A549 (cell line): ENCODE measurements at regions not wholly inside any gene's neighbourhood (a gene's known extent, or its start where the extent isn't known, plus 50 kb on each side); places are given as distances from the start of the nearest gene placed in this dataset.
"Not testable (repeated sequence)": the region's sequence is repeated elsewhere in the genome, so short reads cannot be mapped to it uniquely, and the experiment has no call there.

ENCODE experiments used
- ATAC-seq, 2 experiments: fragments of 200-7000 bp in 1 of 2; fragments of >200 bp in 1 of 2; cut with Nextera tagmentation in 1 of 2; cut with Tn5 transposase in 1 of 2; 3 replicates each; pipeline versions ENCODE4 v1.8.0 to v1.9.1; 2018 to 2020; ENCODE audit warnings: mild to moderate bottlenecking in 1 of 2, moderate library complexity in 1 of 2
- CTCF ChIA-PET: fragments of 300-600 bp; sonication (Branson Sonifier 250); formaldehyde crosslinking; extraction: SDS; loops from one replicate; lab custom pipeline; 2021; ENCODE audit warnings: antibody characterized with exemption, inconsistent platforms; lab: Yijun Ruan, JAX
- POLR2A ChIA-PET: fragments of 350-600 bp; formaldehyde crosslinking; extraction: SDS; loops from one replicate; lab custom pipeline; 2021; ENCODE audit warnings: antibody characterized with exemption, inconsistent platforms; lab: Yijun Ruan, JAX
- DNase-seq, 2 experiments: peaks; one replicate each; pipeline versions ENCODE4 v3.0.0 to v3.0.0-alpha.2; 2011 to 2016; ENCODE audit warnings: low read depth in 1 of 2, low spot score in 1 of 2
- FAIRE-seq: peaks from 2 replicates; lab custom pipeline; 2011; peaks lifted over from hg19 to GRCh38; lab: Jason Lieb, UNC
- H3K27ac ChIP-seq, 2 experiments: fragments of >200 bp; sonication (Bioruptor Twin); formaldehyde crosslinking; 3 replicates each; pipeline ENCODE4 v1.5.1; 2016 to 2017
- H3K4me1 ChIP-seq: fragments of >200 bp; sonication (Bioruptor Twin); formaldehyde crosslinking; 3 replicates; pipeline ENCODE4 v1.6.1; 2016
- H3K4me2 ChIP-seq: fragments of >200 bp; sonication (Bioruptor Twin); formaldehyde crosslinking; 3 replicates; pipeline ENCODE4 v1.6.1; 2016
- H3K4me3 ChIP-seq: fragments of >200 bp; sonication (Bioruptor Twin); formaldehyde crosslinking; 3 replicates; pipeline ENCODE4 v1.5.1; 2016
- H3K9me3 ChIP-seq: fragments of >200 bp; sonication (Bioruptor Twin); formaldehyde crosslinking; 3 replicates; pipeline ENCODE4 v1.6.1; 2016
- WGBS: methylation state at CpG from one replicate; pipeline ENCODE4 v1.1.6; 2017; ENCODE audit errors: missing lambda C conversion rate; 5-methylcytosine and 5-hydroxymethylcytosine counted together

DNA sequence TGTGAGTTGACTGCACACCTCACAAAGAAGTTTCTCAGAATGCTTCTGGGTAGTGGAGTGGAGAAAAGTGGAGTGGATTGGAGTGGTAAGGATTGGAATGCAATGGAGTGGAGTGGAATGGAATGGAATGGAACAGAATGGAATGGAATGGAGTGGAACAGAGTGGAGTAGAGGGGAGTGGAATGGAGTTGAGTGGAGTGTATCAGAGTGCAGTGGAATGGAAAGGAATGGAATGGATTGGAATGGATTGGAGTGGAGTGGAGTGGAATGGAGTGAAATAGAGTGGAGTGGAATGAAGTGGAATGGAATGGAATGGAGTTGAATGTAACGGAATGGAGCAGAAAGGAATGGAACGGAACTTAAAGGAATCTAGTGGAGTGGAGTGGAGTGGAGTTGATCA is 5194.2 kb upstream of the TPTE start:
- H3K9me3 ChIP-seq, CTCF ChIA-PET, H3K4me2 ChIP-seq, POLR2A ChIA-PET, FAIRE-seq, H3K27ac ChIP-seq, DNase-seq, H3K4me1 ChIP-seq, H3K4me3 ChIP-seq: not testable (repeated sequence)
- peak in 1 of 2 experiments; percentile 24; a peak in 1 of 6 replicates for ATAC-seq
- WGBS: no CpG with 5 or more reads among the region's 2 CpGs

GRCh38 chr21:5329311-5329939 is 5192.0 kb upstream of the TPTE start:
- H3K9me3 ChIP-seq, CTCF ChIA-PET, DNase-seq, H3K27ac ChIP-seq, FAIRE-seq, H3K4me1 ChIP-seq, POLR2A ChIA-PET, ATAC-seq, H3K4me2 ChIP-seq, H3K4me3 ChIP-seq: not testable (repeated sequence)
- 0% methylated on average over 1 of the region's 8 CpGs for WGBS

DNA sequence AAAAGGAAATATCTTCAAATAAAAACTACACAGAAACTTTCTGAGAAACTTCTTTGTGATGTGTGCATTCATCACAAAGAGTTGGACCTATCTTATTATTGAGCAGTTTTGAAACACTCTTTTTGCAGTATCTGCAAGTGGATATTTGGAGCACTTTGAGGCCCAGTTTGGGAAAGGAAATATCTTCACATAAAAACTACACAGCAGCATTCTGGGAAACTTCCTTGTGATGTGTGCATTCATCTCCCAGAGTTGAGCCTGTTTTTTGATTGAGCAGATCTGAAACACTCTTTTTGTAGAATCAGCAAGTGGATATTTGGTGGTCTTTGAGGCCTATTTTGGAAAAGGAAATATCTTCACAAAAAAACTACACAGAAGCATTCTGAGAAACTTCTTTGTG is 5163.5 kb upstream of the TPTE start:
- H3K4me3 ChIP-seq, POLR2A ChIA-PET, H3K4me1 ChIP-seq, H3K27ac ChIP-seq, FAIRE-seq, CTCF ChIA-PET, ATAC-seq, H3K4me2 ChIP-seq, DNase-seq, H3K9me3 ChIP-seq: not testable (repeated sequence)
